GM12872 (cell line): ENCODE measurements at regions not wholly inside any gene's neighbourhood (a gene's known extent, or its start where the extent isn't known, plus 50 kb on each side); places are given as distances from the start of the nearest gene placed in this dataset.

Source experiments
- TF ChIP-seq, protein P1 (sequence below): IDR thresholded peaks from 3 replicates; pipeline ENCODE4 v1.5.1; 2011; ENCODE audit warnings: low read depth, mild to moderate bottlenecking, low read length, moderate library complexity; ENCODE audit not compliant: insufficient read depth

DNA sequence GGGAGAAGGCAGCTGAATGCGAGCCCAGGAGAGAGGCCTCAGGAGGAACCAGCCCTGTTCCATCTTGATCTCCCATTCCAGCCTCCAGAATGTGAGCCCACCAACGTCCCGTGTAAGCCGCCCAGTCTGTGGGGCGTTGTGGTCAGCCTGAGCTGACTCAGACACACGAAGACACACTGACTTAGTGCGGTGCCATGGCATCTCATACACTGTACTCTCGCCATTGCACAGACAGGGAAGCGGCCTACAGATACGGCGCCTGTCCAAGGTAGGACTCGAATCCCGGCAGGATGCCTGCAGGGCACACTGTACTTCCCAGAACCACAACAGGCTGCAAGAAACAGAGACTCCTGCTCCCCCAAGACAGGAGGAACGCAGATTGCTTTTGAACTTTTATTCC lies 179.6 kb downstream of the CTTN start:
- TF ChIP-seq, protein P1, sequence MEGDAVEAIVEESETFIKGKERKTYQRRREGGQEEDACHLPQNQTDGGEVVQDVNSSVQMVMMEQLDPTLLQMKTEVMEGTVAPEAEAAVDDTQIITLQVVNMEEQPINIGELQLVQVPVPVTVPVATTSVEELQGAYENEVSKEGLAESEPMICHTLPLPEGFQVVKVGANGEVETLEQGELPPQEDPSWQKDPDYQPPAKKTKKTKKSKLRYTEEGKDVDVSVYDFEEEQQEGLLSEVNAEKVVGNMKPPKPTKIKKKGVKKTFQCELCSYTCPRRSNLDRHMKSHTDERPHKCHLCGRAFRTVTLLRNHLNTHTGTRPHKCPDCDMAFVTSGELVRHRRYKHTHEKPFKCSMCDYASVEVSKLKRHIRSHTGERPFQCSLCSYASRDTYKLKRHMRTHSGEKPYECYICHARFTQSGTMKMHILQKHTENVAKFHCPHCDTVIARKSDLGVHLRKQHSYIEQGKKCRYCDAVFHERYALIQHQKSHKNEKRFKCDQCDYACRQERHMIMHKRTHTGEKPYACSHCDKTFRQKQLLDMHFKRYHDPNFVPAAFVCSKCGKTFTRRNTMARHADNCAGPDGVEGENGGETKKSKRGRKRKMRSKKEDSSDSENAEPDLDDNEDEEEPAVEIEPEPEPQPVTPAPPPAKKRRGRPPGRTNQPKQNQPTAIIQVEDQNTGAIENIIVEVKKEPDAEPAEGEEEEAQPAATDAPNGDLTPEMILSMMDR = no peak

DNA sequence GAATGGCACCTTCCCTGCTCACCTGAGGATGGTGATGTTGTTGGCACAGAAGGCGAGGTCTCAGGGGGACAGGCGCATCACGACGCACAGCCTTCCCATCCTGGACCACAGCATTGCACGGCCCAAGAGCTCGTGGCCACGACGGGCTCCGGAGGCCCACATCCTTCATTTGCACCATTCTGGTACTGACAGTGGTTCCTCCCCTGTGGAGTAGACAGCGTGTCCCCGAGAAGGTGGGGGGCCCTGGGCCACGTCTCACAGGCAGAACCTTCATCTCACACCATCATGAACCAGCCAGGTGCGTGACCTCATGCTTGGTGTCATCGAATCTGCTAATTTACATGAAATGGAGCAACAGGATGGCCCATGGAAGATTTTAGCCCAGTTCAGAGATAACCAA lies 180.0 kb downstream of the CTTN start:
- TF ChIP-seq, protein P1 = no peak

DNA sequence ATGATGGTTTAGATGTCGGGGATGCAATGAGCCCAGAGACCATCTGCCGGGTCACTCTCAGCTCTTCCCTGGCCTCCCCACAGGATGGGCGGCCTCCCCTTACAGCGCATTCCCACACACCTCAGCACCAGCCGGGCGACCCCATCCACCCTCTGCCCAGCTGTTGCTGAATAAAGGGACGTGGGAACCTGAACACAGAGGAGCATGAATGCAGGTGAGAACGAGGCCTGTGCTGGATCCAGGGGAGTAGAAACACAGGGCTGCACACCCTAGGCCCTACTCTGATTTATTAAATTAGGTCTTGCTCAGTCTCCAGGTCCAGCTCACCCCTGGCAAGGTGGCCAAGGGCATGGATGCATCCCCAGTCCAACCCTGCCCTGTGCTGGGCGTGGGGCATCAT lies 180.5 kb downstream of the CTTN start:
- TF ChIP-seq, protein P1 = no peak

DNA sequence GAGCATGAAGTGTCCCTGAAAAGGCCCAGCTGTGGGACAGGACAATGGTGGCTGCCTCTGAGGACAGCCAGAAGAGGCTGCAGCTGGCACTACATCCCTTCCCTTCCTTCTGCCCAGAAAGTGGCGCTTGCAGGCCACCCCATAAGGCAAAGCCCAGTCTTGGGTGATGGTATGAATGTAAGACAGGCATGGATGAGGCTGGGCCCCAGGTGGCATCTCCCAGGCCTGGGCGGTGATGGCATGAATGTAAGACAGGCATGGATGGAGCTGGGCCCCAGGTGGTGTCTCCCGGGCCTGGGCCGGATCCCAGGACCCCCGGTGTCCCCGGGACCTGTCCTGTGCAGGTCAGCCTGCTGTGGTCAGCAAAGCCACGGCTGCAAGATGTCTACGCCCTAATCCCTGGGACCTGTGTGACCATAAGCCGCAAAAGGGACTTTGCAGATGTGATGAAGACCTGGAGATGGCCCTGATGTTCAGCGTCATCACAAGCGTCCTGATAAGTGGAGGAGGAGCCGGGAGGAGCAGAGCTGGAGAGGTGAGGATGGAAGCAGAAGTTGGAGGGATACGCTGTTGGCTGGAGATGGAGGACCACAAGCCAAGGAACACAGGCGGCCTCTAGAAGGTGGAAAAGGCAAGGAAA lies 181.1 kb downstream of the CTTN start:
- TF ChIP-seq, protein P1 = no peak

DNA sequence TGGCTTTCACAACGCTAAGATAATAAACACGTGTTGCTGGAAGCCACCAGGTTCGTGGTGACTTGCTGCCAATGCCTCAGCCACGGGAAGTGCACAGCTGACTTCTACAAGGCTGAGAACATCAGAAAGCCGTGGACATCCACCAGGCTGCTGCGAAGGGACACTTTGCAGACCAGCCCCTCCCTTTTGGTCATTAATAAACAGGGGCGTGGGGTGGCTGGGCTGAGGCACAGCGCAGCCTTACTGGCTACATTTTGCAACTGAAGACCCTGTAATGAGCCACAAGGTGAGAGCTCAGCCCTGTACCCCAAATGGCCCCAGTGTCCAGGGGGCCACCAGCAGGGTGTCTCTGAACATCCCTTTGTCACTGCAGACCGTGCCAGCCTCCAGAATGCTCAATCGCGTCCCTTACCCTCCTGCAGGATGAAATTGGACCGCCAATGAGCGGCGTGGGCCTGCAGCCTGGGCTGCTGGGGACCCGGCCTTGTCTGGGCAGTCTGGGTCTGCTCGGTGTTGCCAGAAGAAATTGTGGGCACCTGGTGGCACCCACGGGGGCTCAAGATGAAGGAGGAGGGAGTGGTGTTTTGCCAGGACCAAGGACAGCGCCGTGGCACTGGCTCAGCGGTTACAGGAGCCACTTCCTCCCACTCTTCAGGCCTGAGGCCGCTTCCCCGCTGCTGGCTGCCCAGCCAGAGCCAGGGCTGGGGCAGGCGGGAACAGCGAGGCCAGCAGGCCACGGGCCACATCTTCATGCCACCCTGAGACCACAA lies 181.9 kb downstream of the CTTN start:
- TF ChIP-seq, protein P1 = no peak

DNA sequence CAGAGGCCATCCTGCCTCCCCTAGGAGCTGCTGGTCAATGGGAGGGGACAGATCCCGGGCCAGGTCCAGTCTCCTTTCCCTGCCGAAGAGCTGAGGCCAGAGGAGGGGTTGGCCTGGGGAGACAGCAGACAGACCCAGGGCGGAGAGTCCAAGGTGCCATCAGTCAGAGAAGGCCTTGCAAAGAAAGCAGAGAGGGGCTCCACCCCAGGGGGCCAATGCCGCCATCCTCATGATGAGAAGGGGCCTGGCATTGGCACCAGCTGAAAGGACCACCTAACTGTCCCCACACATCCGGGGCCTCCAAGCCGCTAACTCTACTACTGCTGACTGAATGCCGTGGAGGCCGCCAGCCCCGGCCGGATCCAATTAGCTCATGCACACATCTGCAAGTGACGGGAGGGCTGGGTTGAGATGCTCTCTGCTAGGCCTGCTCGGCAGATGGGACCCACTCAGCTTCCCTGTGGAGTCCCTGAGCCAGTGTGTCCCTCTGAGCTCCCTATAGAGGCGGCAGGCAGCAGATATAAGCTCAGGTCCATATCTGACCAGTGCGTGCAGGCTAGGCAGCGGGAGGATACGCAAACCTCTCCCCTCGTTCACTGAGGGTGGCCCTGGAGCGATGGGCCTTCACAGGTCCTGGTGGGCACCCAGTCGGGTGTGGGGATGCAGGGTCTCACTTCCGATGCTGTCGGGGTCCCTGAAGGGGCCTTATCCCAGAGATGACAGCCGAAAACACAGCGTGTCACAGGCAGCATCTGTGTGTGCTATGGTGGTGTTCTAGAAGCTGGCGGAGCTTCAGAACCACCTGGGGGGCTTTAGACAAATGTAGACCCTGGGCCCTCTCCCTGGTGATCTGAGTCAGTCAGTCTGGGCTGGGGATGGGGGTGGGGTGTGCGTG lies 183.9 kb downstream of the CTTN start:
- TF ChIP-seq, protein P1 = no peak
